H9 (cell line): ENCODE measurements at regions not wholly inside any gene's neighbourhood (a gene's known extent, or its start where the extent isn't known, plus 50 kb on each side); places are given as distances from the start of the nearest gene placed in this dataset.

Experiments used
- DNase-seq: peaks from one replicate; pipeline ENCODE4 v3.0.0-alpha.2; 2017
- H2AFZ ChIP-seq: one replicate; pipeline ENCODE4 v1.6.1; 2013; ENCODE audit warnings: mild to moderate bottlenecking, low read length, control low read depth, moderate library complexity
- H2AK5ac ChIP-seq: 2 replicates; pipeline ENCODE4 v1.6.1; 2013; ENCODE audit warnings: low read length, control low read depth, mixed read lengths; ENCODE audit not compliant: insufficient read length
- H2BK120ac ChIP-seq: one replicate; pipeline ENCODE4 v1.6.1; 2013; ENCODE audit warnings: low read depth, mild to moderate bottlenecking, low read length, control low read depth, inconsistent platforms; ENCODE audit not compliant: poor library complexity, severe bottlenecking
- H2BK12ac ChIP-seq: 2 replicates; pipeline ENCODE4 v1.6.1; 2013; ENCODE audit warnings: low read length, control low read depth, mixed read lengths, low read depth; ENCODE audit not compliant: insufficient read length
- H2BK15ac ChIP-seq: 2 replicates; pipeline ENCODE4 v1.6.1; 2013; ENCODE audit warnings: low read depth, low read length, control low read depth
- H2BK20ac ChIP-seq: one replicate; pipeline ENCODE4 v1.6.1; 2013; ENCODE audit warnings: low read depth, mild to moderate bottlenecking, low read length, control low read depth, inconsistent platforms; ENCODE audit not compliant: poor library complexity, severe bottlenecking
- H2BK5ac ChIP-seq: 2 replicates; pipeline ENCODE4 v1.6.1; 2013; ENCODE audit warnings: low read length, control low read depth, mixed read lengths; ENCODE audit not compliant: insufficient read length
- H3K14ac ChIP-seq: 2 replicates; pipeline ENCODE4 v1.6.1; 2013; ENCODE audit warnings: low read length, control low read depth; ENCODE audit not compliant: insufficient read depth
- H3K18ac ChIP-seq: 2 replicates; pipeline ENCODE4 v1.6.1; 2013; ENCODE audit warnings: low read depth, mild to moderate bottlenecking, mixed read lengths, low read length, control low read depth; ENCODE audit not compliant: insufficient read length
- H3K23ac ChIP-seq: 2 replicates; pipeline ENCODE4 v1.6.1; 2013; ENCODE audit warnings: low read length, control low read depth, mixed read lengths, low read depth; ENCODE audit not compliant: insufficient read length
- H3K23me2 ChIP-seq: 2 replicates; pipeline ENCODE4 v1.6.1; 2013; ENCODE audit warnings: low read depth, mild to moderate bottlenecking, mixed read lengths, low read length, control low read depth; ENCODE audit not compliant: insufficient read length, poor library complexity, severe bottlenecking
- H3K27ac ChIP-seq: 2 replicates; pipeline ENCODE4 v1.5.1; 2013; ENCODE audit warnings: low read length, control low read depth, mixed read lengths, low read depth; ENCODE audit not compliant: insufficient read length
- H3K27me3 ChIP-seq: 2 replicates; pipeline ENCODE4 v1.6.1; 2013; ENCODE audit warnings: low read length, control low read depth, inconsistent platforms; ENCODE audit not compliant: insufficient read depth
- H3K4ac ChIP-seq: 2 replicates; pipeline ENCODE4 v1.6.1; 2013; ENCODE audit warnings: low read depth, mild to moderate bottlenecking, control low read depth, inconsistent platforms, low read length, moderate library complexity
- H3K4me1 ChIP-seq: 2 replicates; pipeline ENCODE4 v1.6.1; 2013; ENCODE audit warnings: low read length, control low read depth, inconsistent platforms; ENCODE audit not compliant: insufficient read depth
- H3K4me2 ChIP-seq: 2 replicates; pipeline ENCODE4 v1.6.1; 2013; ENCODE audit warnings: low read length, control low read depth, mixed read lengths; ENCODE audit not compliant: insufficient read length, insufficient read depth
- H3K56ac ChIP-seq: 2 replicates; pipeline ENCODE4 v1.6.1; 2013; ENCODE audit warnings: low read depth, mild to moderate bottlenecking, mixed read lengths, low read length, control low read depth; ENCODE audit not compliant: insufficient read length
- H3K79me1 ChIP-seq: 2 replicates; pipeline ENCODE4 v1.6.1; 2013; ENCODE audit warnings: low read depth, mild to moderate bottlenecking, moderate library complexity, low read length, control low read depth, inconsistent platforms; ENCODE audit not compliant: insufficient read depth, poor library complexity, severe bottlenecking
- H3K79me2 ChIP-seq: 2 replicates; pipeline ENCODE4 v1.6.1; 2013; ENCODE audit warnings: low read length, control low read depth, inconsistent platforms; ENCODE audit not compliant: insufficient read depth
- H3K9ac ChIP-seq: 2 replicates; pipeline ENCODE4 v1.6.1; 2013; ENCODE audit warnings: low read length, control low read depth, mixed read lengths; ENCODE audit not compliant: insufficient read length; ENCODE audit errors: extremely low read depth
- H3K9me3 ChIP-seq: one replicate; pipeline ENCODE4 v1.6.1; 2013; ENCODE audit warnings: low read depth, low read length, inconsistent platforms; ENCODE audit not compliant: control insufficient read depth
- H3T11ph ChIP-seq: one replicate; pipeline ENCODE4 v1.6.1; 2013; ENCODE audit warnings: mild to moderate bottlenecking, low read length, control low read depth, inconsistent platforms
- H4K20me1 ChIP-seq: one replicate; pipeline ENCODE4 v1.6.1; 2013; ENCODE audit not compliant: control insufficient read depth, insufficient read length, insufficient read depth
- H4K5ac ChIP-seq: 2 replicates; pipeline ENCODE4 v1.6.1; 2013; ENCODE audit warnings: low read depth, mild to moderate bottlenecking, mixed read lengths, low read length, control low read depth; ENCODE audit not compliant: insufficient read length
- H4K8ac ChIP-seq: replicated peaks from 2 replicates; pipeline ENCODE4 v1.6.1; 2013; ENCODE audit warnings: low read length, control low read depth, mixed read lengths, low read depth; ENCODE audit not compliant: insufficient read length
- H4K91ac ChIP-seq: 2 replicates; pipeline ENCODE4 v1.6.1; 2013; ENCODE audit warnings: low read depth, mild to moderate bottlenecking, moderate library complexity, mixed read lengths, low read length, control low read depth; ENCODE audit not compliant: insufficient read length
- H3K27ac Mint-ChIP-seq, 3 experiments: 2 replicates in 2 of 3; 3 replicates in 1 of 3; pipeline ENCODE4 v1.8.0; 2020 to 2021; ENCODE audit warnings: mixed read lengths in 3 of 3, mild to moderate bottlenecking in 1 of 3, moderate library complexity in 1 of 3
- H3K27me3 Mint-ChIP-seq: 2 replicates; pipeline ENCODE4 v1.8.0; 2021; ENCODE audit warnings: low read depth, mild to moderate bottlenecking, moderate library complexity, mixed read lengths
- H3K36me3 Mint-ChIP-seq, 3 experiments: 2 replicates in 2 of 3; 3 replicates in 1 of 3; pipeline ENCODE4 v1.8.0; 2020 to 2021; ENCODE audit warnings: low read depth in 3 of 3, mixed read lengths in 3 of 3; ENCODE audit not compliant: insufficient read depth in 1 of 3
- H3K4me1 Mint-ChIP-seq, 2 experiments: 2 replicates each; pipeline ENCODE4 v1.8.0; 2020; ENCODE audit warnings: mixed read lengths in 2 of 2
- H3K4me3 Mint-ChIP-seq, 2 experiments: 2 replicates in 1 of 2; 3 replicates in 1 of 2; pipeline ENCODE4 v1.8.0; 2020 to 2021; ENCODE audit warnings: mild to moderate bottlenecking in 2 of 2, mixed read lengths in 2 of 2, moderate library complexity in 1 of 2
- H3K9me3 Mint-ChIP-seq, 2 experiments: 2 replicates in 1 of 2; 3 replicates in 1 of 2; pipeline ENCODE4 v1.8.0; 2020; ENCODE audit warnings: mild to moderate bottlenecking in 2 of 2, mixed read lengths in 2 of 2, moderate library complexity in 1 of 2
- WGBS: extraction: QIAGEN DNeasy Blood & Tissue Kit; methylation state at CpG from one replicate; pipeline ENCODE4 v1.1.7; 2013; ENCODE audit warnings: missing lambda C conversion rate, low lambda C conversion rate, mixed read lengths; ENCODE audit not compliant: insufficient read length; ENCODE audit errors: extremely low coverage; 5-methylcytosine and 5-hydroxymethylcytosine counted together
- TF ChIP-seq, protein P1 (sequence below): fragments of 200-600 bp; sonication (generic); conservative IDR thresholded peaks from 3 replicates; pipeline ENCODE4 v1.8.0; 2021; ENCODE audit warnings: antibody characterized with exemption, mild to moderate bottlenecking

DNA sequence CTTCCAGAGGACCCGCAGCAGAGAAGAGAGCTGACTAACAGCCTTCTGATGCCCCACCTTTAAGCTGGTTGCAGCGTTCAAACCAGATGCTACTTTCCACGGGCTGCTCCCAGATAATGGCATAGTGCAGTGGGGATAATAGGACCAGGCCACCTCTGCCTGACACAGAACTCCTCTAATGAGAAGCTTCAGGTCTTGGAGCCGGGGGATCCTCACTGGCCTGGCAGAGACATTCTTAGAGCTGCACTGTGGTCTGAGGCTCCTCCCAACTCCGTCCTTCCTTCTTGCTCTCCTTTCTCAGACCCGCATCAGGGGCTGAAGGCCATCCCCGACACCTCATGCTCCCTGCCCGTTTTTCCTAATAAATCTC lies 206.6 kb upstream of the MARCKS start:
- Histone ChIP-seq H2BK5ac (no peak overlapping the region), H3K4me1 (no peaks in the 10 kb centered on the region; the same call in 1 of the 2 replicates), H3K4ac (no peak overlapping the region), H3T11ph (no peak overlapping the region), H3K27me3 (no peaks in the 10 kb centered on the region), H3K79me2 (no peaks in the 10 kb centered on the region), H3K18ac (no peak overlapping the region), H3K27ac (no peak overlapping the region), H3K79me1 (no peaks in the 10 kb centered on the region), H3K14ac (no peak overlapping the region), H4K8ac (no peak overlapping the region), H4K5ac (no peak overlapping the region), H3K4me2 (no peak overlapping the region), H2AFZ (no peak overlapping the region), H2BK20ac (no peak overlapping the region), H3K23me2 (no peaks in the 10 kb centered on the region), H2BK120ac (no peak overlapping the region), H4K20me1 (no peaks in the 10 kb centered on the region), H3K9me3 (no peaks in the 10 kb centered on the region), H2AK5ac (no peak overlapping the region), H4K91ac (no peak overlapping the region), H2BK15ac (no peak overlapping the region), H3K9ac (no peak overlapping the region), H3K23ac (no peak overlapping the region), H2BK12ac (no peak overlapping the region), H3K56ac (no peak overlapping the region)
- TF ChIP-seq, protein P1, sequence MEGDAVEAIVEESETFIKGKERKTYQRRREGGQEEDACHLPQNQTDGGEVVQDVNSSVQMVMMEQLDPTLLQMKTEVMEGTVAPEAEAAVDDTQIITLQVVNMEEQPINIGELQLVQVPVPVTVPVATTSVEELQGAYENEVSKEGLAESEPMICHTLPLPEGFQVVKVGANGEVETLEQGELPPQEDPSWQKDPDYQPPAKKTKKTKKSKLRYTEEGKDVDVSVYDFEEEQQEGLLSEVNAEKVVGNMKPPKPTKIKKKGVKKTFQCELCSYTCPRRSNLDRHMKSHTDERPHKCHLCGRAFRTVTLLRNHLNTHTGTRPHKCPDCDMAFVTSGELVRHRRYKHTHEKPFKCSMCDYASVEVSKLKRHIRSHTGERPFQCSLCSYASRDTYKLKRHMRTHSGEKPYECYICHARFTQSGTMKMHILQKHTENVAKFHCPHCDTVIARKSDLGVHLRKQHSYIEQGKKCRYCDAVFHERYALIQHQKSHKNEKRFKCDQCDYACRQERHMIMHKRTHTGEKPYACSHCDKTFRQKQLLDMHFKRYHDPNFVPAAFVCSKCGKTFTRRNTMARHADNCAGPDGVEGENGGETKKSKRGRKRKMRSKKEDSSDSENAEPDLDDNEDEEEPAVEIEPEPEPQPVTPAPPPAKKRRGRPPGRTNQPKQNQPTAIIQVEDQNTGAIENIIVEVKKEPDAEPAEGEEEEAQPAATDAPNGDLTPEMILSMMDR, result no peak
- Mint-ChIP-seq H3K9me3 (no peaks in the 10 kb centered on the region), H3K27me3 (no peaks in the 10 kb centered on the region; the same call in 1 of the 2 replicates), H3K4me3 (no peak overlapping the region), H3K36me3 (no peaks in the 10 kb centered on the region), H3K27ac (no peak overlapping the region), H3K4me1 (peaks cover 23 to 26% of the 10 kb centered on the region in 2 experiments)
- no peak for DNase-seq
- WGBS, result no CpG with 5 or more reads among the region's 8 CpGs
